OCI-LY7 (cell line): ENCODE measurements at regions not wholly inside any gene's neighbourhood (a gene's known extent, or its start where the extent isn't known, plus 50 kb on each side); places are given as distances from the start of the nearest gene placed in this dataset.

ENCODE experiments used
- BruUV-seq: library from RNA; stranded (reverse); fragments of 400-500 nt; replicated peaks from 2 replicates; lab custom pipeline; 2021; lab: Mats Ljungman, UMichigan
- CTCF ChIA-PET: fragments of 300-600 bp; sonication (Branson Sonifier 250); formaldehyde crosslinking; loops from one replicate; lab custom pipeline; 2022; ENCODE audit warnings: antibody characterized with exemption; ENCODE audit not compliant: unreplicated experiment; lab: Charles Lee
- POLR2A ChIA-PET: fragments of 300-600 bp; sonication (Branson Sonifier 250); formaldehyde crosslinking; loops from one replicate; lab custom pipeline; 2022; ENCODE audit warnings: antibody characterized with exemption; lab: Charles Lee
- DNase-seq: peaks from one replicate; pipeline ENCODE4 v3.0.0-alpha.2; 2015; ENCODE audit warnings: low spot score
- H2AFZ ChIP-seq: fragments of 200-600 bp; sonication (generic), shearing (Covaris generic); 2 replicates; pipeline ENCODE4 v1.6.1; 2014; ENCODE audit warnings: mild to moderate bottlenecking, antibody characterized with exemption, low read length, moderate library complexity
- H3K27ac ChIP-seq: fragments of 200-600 bp; sonication (generic); 2 replicates; pipeline ENCODE4 v1.5.1; 2014; ENCODE audit warnings: mixed run types, low read depth, mild to moderate bottlenecking, moderate library complexity, low read length, inconsistent platforms; ENCODE audit not compliant: poor library complexity, severe bottlenecking
- H3K36me3 ChIP-seq: fragments of 200-600 bp; sonication (generic); 2 replicates; pipeline ENCODE4 v1.6.1; 2014; ENCODE audit warnings: mild to moderate bottlenecking, antibody characterized with exemption, low read length, moderate library complexity, mixed read lengths; ENCODE audit not compliant: insufficient read depth
- H3K4me1 ChIP-seq: fragments of 200-600 bp; sonication (generic); 2 replicates; pipeline ENCODE4 v1.5.1; 2014; ENCODE audit warnings: mild to moderate bottlenecking, low read length; ENCODE audit not compliant: insufficient read depth, poor library complexity, severe bottlenecking
- H3K4me2 ChIP-seq: fragments of 200-600 bp; sonication (generic); 2 replicates; pipeline ENCODE4 v1.6.1; 2014; ENCODE audit warnings: mild to moderate bottlenecking, low read length
- H3K4me3 ChIP-seq: fragments of 200-600 bp; sonication (generic); 2 replicates; pipeline ENCODE4 v1.5.1; 2014; ENCODE audit warnings: mild to moderate bottlenecking, low read depth, low read length; ENCODE audit not compliant: poor library complexity, severe bottlenecking
- H3K79me2 ChIP-seq: fragments of 200-600 bp; sonication (generic); 2 replicates; pipeline ENCODE4 v1.6.1; 2016; ENCODE audit warnings: low read depth, mild to moderate bottlenecking, low read length, moderate library complexity, mixed read lengths; ENCODE audit not compliant: insufficient read depth
- H3K9me2 ChIP-seq: fragments of 200-600 bp; sonication (generic); 2 replicates; pipeline ENCODE4 v1.6.1; 2016; ENCODE audit warnings: mild to moderate bottlenecking, low read length, mixed read lengths; ENCODE audit not compliant: insufficient read depth
- H3K9me3 ChIP-seq: fragments of 200-600 bp; sonication (generic); 2 replicates; pipeline ENCODE4 v1.6.1; 2014; ENCODE audit warnings: mild to moderate bottlenecking, mixed run types, low read length, mixed read lengths
- H4K20me1 ChIP-seq: fragments of 200-600 bp; sonication (generic); 2 replicates; pipeline ENCODE4 v1.6.1; 2014; ENCODE audit warnings: mild to moderate bottlenecking, antibody characterized with exemption, low read length, moderate library complexity, mixed read lengths; ENCODE audit not compliant: insufficient read depth
- EZH2phosphoT487 ChIP-seq: fragments of 200-600 bp; sonication (generic); IDR thresholded peaks from 2 replicates; pipeline ENCODE4 v1.6.1; 2018; ENCODE audit warnings: low read depth, borderline replicate concordance, mild to moderate bottlenecking, mixed run types, antibody characterized with exemption, low read length, moderate library complexity, mixed read lengths
- intact Hi-C: fragments of 100-400 bp; cut with micrococcal nuclease; formaldehyde crosslinking; loops from one replicate; pipeline ENCODE4 v1.10.0; 2022; ENCODE audit not compliant: unreplicated experiment
- TF ChIP-seq, protein P1 (sequence below): fragments of 200-600 bp; sonication (generic); conservative IDR thresholded peaks from 2 replicates; pipeline ENCODE4 v1.5.1; 2014; ENCODE audit warnings: mild to moderate bottlenecking, antibody characterized with exemption, low read length, moderate library complexity, mixed read lengths

DNA sequence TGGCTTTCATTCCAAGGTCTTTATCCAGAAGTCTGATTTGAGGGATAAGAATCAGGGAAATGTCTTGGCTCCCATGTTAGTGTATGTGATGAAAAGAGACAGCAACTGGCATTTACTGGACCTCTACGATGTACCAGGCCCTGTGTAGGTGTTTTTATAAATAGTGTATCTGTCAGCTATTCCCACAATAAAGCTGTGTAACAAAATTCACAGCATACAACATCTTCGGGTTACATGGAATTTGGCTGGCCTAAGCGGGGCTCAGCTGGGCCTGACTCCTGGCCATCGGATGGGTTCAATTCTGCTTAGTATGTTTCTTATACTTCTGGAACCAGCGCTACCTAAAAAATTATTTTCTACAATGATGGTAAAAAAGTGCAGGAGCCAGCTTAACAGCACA is 128.2 kb downstream of the SNX5 start:
- ChIA-PET POLR2A (interaction anchor here (1.4 kb wide), 1 partner anchor 17 kb away, joined by 5 read pairs; no protein-coding TSS in a partner anchor), CTCF (no interaction called here)
- no peaks in the 10 kb centered on the region for H3K36me3 ChIP-seq
- intact Hi-C loops: no loop called here
- H3K9me3 ChIP-seq: 0 out of 2 replicates have a peak, but pooled peaks cover 6% of the 10 kb centered on the region
- BruUV-seq: no TSS peak
- no peaks in the 10 kb centered on the region for H4K20me1 ChIP-seq
- H3K4me1 ChIP-seq: peaks cover 15% of the 10 kb centered on the region
- TF ChIP-seq, protein P1, sequence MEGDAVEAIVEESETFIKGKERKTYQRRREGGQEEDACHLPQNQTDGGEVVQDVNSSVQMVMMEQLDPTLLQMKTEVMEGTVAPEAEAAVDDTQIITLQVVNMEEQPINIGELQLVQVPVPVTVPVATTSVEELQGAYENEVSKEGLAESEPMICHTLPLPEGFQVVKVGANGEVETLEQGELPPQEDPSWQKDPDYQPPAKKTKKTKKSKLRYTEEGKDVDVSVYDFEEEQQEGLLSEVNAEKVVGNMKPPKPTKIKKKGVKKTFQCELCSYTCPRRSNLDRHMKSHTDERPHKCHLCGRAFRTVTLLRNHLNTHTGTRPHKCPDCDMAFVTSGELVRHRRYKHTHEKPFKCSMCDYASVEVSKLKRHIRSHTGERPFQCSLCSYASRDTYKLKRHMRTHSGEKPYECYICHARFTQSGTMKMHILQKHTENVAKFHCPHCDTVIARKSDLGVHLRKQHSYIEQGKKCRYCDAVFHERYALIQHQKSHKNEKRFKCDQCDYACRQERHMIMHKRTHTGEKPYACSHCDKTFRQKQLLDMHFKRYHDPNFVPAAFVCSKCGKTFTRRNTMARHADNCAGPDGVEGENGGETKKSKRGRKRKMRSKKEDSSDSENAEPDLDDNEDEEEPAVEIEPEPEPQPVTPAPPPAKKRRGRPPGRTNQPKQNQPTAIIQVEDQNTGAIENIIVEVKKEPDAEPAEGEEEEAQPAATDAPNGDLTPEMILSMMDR: no peak
- no peak for TF ChIP-seq EZH2phosphoT487
- H2AFZ ChIP-seq: no peak overlapping the region
- no peaks in the 10 kb centered on the region for H3K79me2 ChIP-seq
- no peaks in the 10 kb centered on the region for H3K9me2 ChIP-seq
- H3K27ac ChIP-seq: no peak overlapping the region
- H3K4me2 ChIP-seq: no peak overlapping the region
- H3K4me3 ChIP-seq: no peak overlapping the region
- no peak for DNase-seq

DNA sequence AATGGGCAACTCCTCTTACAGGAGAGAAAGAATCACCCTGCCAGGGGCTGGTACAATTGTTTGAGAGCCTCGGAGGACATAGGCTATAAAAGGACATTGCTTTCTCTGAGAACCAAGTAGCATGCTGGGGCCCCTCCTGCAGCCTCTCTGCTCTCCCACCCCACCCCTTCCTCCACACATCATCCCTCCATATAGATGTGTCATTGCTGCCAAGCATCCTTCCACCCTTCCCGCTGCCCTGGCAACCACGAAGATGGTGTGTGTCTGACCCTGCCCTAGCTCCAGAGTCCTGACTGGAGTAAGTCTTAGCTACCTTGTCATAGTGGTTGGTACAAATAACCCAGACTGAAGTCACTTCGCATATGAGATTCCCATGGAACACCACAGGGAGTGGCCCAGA is 129.7 kb downstream of the SNX5 start:
- Histone ChIP-seq H3K9me2 (no peaks in the 10 kb centered on the region), H4K20me1 (no peaks in the 10 kb centered on the region), H3K79me2 (no peaks in the 10 kb centered on the region), H3K4me3 (no peak overlapping the region), H3K4me1 (peaks cover 7% of the 10 kb centered on the region), H3K4me2 (no peak overlapping the region), H2AFZ (no peak overlapping the region), H3K27ac (no peak overlapping the region), H3K36me3 (no peaks in the 10 kb centered on the region), H3K9me3 (0 out of 2 replicates have a peak, but pooled peaks cover 6% of the 10 kb centered on the region)
- POLR2A ChIA-PET: no interaction called here
- no peak for TF ChIP-seq EZH2phosphoT487
- TF ChIP-seq, protein P1: no peak
- CTCF ChIA-PET: no interaction called here
- intact Hi-C loops: no loop called here
- no peak for DNase-seq
- no TSS peak for BruUV-seq

DNA sequence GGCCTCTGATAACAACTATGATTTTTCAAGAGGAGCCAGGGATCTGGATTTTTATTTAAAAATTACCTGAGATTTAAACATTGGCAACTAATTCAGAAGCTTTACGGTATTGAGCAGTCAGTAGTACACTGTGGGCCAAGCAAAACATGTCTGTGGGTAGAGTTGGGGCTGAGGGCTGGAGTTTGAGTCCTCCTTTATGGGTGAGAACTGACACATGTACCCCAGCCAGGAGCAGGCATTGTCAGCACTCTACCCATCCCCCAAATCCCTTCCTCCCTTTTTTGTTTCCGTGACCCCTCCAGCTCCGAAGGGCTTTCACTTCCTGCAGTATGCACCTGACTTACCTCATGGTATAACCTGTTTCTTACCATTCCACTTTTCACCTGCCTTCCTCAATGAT is 131.4 kb downstream of the SNX5 start:
- H3K4me2 ChIP-seq: no peak overlapping the region
- H3K9me3 ChIP-seq: 0 out of 2 replicates have a peak, but pooled peaks cover 6% of the 10 kb centered on the region
- H3K27ac ChIP-seq: no peak overlapping the region
- intact Hi-C loops: no loop called here
- BruUV-seq: no TSS peak
- no peak for DNase-seq
- H3K4me1 ChIP-seq: no peaks in the 10 kb centered on the region
- H3K79me2 ChIP-seq: no peaks in the 10 kb centered on the region
- H2AFZ ChIP-seq: no peak overlapping the region
- no peak for TF ChIP-seq EZH2phosphoT487
- TF ChIP-seq, protein P1: no peak
- POLR2A ChIA-PET: interaction anchor here (1.5 kb wide), 1 partner anchor 9 kb away, joined by 5 read pairs; no protein-coding TSS in a partner anchor
- no peaks in the 10 kb centered on the region for H3K9me2 ChIP-seq
- H3K36me3 ChIP-seq: no peaks in the 10 kb centered on the region
- CTCF ChIA-PET: no interaction called here
- no peaks in the 10 kb centered on the region for H4K20me1 ChIP-seq
- no peak overlapping the region for H3K4me3 ChIP-seq
